ENCODE measurements at regions not wholly inside any gene's neighbourhood (a gene's known extent, or its start where the extent isn't known, plus 50 kb on each side); places are given as distances from the start of the nearest gene placed in this dataset.

GRCh38 chr16:65268331-65268730 lies 146.5 kb upstream of the CDH11 start:
- TF ChIP-seq, protein P1, sequence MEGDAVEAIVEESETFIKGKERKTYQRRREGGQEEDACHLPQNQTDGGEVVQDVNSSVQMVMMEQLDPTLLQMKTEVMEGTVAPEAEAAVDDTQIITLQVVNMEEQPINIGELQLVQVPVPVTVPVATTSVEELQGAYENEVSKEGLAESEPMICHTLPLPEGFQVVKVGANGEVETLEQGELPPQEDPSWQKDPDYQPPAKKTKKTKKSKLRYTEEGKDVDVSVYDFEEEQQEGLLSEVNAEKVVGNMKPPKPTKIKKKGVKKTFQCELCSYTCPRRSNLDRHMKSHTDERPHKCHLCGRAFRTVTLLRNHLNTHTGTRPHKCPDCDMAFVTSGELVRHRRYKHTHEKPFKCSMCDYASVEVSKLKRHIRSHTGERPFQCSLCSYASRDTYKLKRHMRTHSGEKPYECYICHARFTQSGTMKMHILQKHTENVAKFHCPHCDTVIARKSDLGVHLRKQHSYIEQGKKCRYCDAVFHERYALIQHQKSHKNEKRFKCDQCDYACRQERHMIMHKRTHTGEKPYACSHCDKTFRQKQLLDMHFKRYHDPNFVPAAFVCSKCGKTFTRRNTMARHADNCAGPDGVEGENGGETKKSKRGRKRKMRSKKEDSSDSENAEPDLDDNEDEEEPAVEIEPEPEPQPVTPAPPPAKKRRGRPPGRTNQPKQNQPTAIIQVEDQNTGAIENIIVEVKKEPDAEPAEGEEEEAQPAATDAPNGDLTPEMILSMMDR (IDR thresholded peaks at IDR 0.05), result no peak
- TF ChIP-seq EZH2 (IDR thresholded peaks at IDR 0.05; ENCODE audit: borderline replicate concordance, insufficient read depth, low read depth, low read length, poor library complexity, severe bottlenecking), result no peak
